ENCODE measurements at regions not wholly inside any gene's neighbourhood (a gene's known extent, or its start where the extent isn't known, plus 50 kb on each side); places are given as distances from the start of the nearest gene placed in this dataset.

DNA sequence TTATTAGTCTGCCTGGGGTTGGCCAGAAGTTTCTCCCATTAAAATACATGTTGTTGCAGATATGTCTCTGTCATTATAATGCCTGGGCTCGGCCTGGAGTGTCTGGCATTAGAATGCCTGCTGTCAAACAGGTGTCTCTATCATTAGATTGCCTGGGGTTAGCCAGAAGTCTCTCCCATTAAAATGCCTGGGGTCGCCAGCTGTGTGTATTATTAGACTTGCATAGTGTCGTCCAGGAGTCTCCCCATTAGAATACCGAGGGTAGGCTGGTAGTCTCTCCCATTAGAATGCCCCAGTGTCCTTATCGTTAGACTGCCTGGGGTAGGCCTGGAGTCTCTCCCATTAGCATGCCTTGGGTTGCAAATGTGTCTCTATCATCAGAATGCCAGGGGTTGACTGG is 2270.8 kb downstream of the TP53TG3F start (continued):
- TF ChIP-seq GABPB1 (CRISPR knock-in tag; IDR thresholded peaks at IDR 0.05) (no peak), TEAD1 (CRISPR knock-in tag; IDR thresholded peaks at IDR 0.05) (no peak), CREB1 (CRISPR knock-in tag; IDR thresholded peaks at IDR 0.05) (no peak), GTF2I (CRISPR knock-in tag; conservative IDR thresholded peaks at IDR 0.05) (no peak), ZNF263 (CRISPR knock-in tag; IDR thresholded peaks at IDR 0.05; ENCODE audit: low read depth) (no peak), FOXJ3 (CRISPR knock-in tag; IDR thresholded peaks at IDR 0.05; ENCODE audit: borderline replicate concordance) (no peak), NFATC4 (CRISPR knock-in tag; IDR thresholded peaks at IDR 0.05) (no peak), PRRX2 (CRISPR knock-in tag; IDR thresholded peaks at IDR 0.05) (no peak)

DNA sequence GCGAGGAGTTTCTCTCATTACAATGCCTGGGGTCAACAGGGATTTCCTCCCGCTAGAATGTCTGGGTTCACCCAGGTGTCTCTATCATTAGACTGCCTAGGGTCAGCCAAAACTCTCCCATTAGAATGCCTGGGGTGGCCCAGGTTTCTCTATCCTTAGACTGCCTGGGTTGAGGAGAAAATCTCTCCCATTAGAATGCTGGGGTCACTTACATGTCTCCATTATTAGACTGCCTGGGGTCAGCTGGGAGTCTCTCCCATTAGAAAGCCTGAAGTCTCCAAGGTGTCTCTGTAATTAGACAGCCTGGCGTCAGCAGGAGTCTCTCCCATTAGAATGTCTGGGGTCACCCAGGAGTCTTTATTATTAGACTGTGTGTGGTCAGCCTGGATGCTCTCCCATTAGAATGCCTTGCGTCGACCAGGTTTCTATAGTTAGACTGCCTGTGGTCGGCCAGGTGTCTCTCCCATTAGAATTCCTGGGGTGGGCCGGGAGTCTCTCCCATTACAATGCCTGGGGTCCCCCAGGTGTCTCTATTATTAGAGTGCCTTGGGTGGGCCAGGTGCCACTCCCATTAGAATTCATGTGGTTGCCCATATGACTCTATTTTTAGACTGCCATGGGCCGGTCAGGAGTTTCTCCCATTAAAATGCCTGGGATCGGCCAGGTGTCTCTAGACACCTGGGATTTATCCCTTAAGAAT is 2272.1 kb downstream of the TP53TG3F start:
- DNase-seq (ENCODE audit: low spot score), result no peak
- Mint-ChIP-seq H3K4me1 (no peaks in the 10 kb centered on the region), H3K9me3 (peaks cover 79% of the 10 kb centered on the region), H3K36me3 (peaks cover 75% of the 10 kb centered on the region), H3K27me3 (ENCODE audit: low read depth) (peaks cover 17% of the 10 kb centered on the region), H3K4me3 (no peak overlapping the region), H3K27ac (no peak overlapping the region)
- no peak for ATAC-seq
- ChIA-PET POLR2A (no interaction called here), CTCF (no interaction called here)
- no peak for TF ChIP-seq SMAD4 (CRISPR knock-in tag; IDR thresholded peaks at IDR 0.05)
- TF ChIP-seq, protein P1, sequence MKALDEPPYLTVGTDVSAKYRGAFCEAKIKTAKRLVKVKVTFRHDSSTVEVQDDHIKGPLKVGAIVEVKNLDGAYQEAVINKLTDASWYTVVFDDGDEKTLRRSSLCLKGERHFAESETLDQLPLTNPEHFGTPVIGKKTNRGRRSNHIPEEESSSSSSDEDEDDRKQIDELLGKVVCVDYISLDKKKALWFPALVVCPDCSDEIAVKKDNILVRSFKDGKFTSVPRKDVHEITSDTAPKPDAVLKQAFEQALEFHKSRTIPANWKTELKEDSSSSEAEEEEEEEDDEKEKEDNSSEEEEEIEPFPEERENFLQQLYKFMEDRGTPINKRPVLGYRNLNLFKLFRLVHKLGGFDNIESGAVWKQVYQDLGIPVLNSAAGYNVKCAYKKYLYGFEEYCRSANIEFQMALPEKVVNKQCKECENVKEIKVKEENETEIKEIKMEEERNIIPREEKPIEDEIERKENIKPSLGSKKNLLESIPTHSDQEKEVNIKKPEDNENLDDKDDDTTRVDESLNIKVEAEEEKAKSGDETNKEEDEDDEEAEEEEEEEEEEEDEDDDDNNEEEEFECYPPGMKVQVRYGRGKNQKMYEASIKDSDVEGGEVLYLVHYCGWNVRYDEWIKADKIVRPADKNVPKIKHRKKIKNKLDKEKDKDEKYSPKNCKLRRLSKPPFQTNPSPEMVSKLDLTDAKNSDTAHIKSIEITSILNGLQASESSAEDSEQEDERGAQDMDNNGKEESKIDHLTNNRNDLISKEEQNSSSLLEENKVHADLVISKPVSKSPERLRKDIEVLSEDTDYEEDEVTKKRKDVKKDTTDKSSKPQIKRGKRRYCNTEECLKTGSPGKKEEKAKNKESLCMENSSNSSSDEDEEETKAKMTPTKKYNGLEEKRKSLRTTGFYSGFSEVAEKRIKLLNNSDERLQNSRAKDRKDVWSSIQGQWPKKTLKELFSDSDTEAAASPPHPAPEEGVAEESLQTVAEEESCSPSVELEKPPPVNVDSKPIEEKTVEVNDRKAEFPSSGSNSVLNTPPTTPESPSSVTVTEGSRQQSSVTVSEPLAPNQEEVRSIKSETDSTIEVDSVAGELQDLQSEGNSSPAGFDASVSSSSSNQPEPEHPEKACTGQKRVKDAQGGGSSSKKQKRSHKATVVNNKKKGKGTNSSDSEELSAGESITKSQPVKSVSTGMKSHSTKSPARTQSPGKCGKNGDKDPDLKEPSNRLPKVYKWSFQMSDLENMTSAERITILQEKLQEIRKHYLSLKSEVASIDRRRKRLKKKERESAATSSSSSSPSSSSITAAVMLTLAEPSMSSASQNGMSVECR (CRISPR knock-in tag; IDR thresholded peaks at IDR 0.05; ENCODE audit: borderline replicate concordance), result no peak
- TF ChIP-seq, protein P2, sequence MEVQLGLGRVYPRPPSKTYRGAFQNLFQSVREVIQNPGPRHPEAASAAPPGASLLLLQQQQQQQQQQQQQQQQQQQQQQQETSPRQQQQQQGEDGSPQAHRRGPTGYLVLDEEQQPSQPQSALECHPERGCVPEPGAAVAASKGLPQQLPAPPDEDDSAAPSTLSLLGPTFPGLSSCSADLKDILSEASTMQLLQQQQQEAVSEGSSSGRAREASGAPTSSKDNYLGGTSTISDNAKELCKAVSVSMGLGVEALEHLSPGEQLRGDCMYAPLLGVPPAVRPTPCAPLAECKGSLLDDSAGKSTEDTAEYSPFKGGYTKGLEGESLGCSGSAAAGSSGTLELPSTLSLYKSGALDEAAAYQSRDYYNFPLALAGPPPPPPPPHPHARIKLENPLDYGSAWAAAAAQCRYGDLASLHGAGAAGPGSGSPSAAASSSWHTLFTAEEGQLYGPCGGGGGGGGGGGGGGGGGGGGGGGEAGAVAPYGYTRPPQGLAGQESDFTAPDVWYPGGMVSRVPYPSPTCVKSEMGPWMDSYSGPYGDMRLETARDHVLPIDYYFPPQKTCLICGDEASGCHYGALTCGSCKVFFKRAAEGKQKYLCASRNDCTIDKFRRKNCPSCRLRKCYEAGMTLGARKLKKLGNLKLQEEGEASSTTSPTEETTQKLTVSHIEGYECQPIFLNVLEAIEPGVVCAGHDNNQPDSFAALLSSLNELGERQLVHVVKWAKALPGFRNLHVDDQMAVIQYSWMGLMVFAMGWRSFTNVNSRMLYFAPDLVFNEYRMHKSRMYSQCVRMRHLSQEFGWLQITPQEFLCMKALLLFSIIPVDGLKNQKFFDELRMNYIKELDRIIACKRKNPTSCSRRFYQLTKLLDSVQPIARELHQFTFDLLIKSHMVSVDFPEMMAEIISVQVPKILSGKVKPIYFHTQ (CRISPR knock-in tag; IDR thresholded peaks at IDR 0.05), result no peak
- TF ChIP-seq, protein P3, sequence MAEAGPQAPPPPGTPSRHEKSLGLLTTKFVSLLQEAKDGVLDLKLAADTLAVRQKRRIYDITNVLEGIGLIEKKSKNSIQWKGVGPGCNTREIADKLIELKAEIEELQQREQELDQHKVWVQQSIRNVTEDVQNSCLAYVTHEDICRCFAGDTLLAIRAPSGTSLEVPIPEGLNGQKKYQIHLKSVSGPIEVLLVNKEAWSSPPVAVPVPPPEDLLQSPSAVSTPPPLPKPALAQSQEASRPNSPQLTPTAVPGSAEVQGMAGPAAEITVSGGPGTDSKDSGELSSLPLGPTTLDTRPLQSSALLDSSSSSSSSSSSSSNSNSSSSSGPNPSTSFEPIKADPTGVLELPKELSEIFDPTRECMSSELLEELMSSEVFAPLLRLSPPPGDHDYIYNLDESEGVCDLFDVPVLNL (CRISPR knock-in tag; IDR thresholded peaks at IDR 0.05; ENCODE audit: borderline replicate concordance, low read depth), result no peak
- TF ChIP-seq, protein P4, sequence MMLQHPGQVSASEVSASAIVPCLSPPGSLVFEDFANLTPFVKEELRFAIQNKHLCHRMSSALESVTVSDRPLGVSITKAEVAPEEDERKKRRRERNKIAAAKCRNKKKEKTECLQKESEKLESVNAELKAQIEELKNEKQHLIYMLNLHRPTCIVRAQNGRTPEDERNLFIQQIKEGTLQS (CRISPR knock-in tag; conservative IDR thresholded peaks at IDR 0.05), result no peak
- TF ChIP-seq, protein P5, sequence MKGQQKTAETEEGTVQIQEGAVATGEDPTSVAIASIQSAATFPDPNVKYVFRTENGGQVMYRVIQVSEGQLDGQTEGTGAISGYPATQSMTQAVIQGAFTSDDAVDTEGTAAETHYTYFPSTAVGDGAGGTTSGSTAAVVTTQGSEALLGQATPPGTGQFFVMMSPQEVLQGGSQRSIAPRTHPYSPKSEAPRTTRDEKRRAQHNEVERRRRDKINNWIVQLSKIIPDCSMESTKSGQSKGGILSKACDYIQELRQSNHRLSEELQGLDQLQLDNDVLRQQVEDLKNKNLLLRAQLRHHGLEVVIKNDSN (CRISPR knock-in tag; IDR thresholded peaks at IDR 0.05), result no peak
- no peak for TF ChIP-seq ZNF317 (CRISPR knock-in tag; IDR thresholded peaks at IDR 0.05; ENCODE audit: borderline replicate concordance, low read depth)
- TF ChIP-seq, protein P6, sequence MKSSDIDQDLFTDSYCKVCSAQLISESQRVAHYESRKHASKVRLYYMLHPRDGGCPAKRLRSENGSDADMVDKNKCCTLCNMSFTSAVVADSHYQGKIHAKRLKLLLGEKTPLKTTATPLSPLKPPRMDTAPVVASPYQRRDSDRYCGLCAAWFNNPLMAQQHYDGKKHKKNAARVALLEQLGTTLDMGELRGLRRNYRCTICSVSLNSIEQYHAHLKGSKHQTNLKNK (CRISPR knock-in tag; IDR thresholded peaks at IDR 0.05), result no peak
- TF ChIP-seq RORB (CRISPR knock-in tag; IDR thresholded peaks at IDR 0.05), result no peak
- TF ChIP-seq ZNF396 (CRISPR knock-in tag; IDR thresholded peaks at IDR 0.05; ENCODE audit: borderline replicate concordance), result no peak
- TF ChIP-seq CBFB (CRISPR knock-in tag; IDR thresholded peaks at IDR 0.05; ENCODE audit: low read depth), result no peak
- TF ChIP-seq ESRRA (CRISPR knock-in tag; IDR thresholded peaks at IDR 0.05; ENCODE audit: borderline replicate concordance), result no peak
- TF ChIP-seq ZNF263 (CRISPR knock-in tag; IDR thresholded peaks at IDR 0.05; ENCODE audit: low read depth), result no peak

Measured in WTC11 (cell line).